HG03097 (cell line): ENCODE measurements at regions not wholly inside any gene's neighbourhood (a gene's known extent, or its start where the extent isn't known, plus 50 kb on each side); places are given as distances from the start of the nearest gene placed in this dataset.

ENCODE experiments used
- ATAC-seq: cut with Tn5 transposase; IDR thresholded peaks from one replicate; pipeline ENCODE4 v1.9.1; 2021; ENCODE audit not compliant: unreplicated experiment, low FRiP score

DNA sequence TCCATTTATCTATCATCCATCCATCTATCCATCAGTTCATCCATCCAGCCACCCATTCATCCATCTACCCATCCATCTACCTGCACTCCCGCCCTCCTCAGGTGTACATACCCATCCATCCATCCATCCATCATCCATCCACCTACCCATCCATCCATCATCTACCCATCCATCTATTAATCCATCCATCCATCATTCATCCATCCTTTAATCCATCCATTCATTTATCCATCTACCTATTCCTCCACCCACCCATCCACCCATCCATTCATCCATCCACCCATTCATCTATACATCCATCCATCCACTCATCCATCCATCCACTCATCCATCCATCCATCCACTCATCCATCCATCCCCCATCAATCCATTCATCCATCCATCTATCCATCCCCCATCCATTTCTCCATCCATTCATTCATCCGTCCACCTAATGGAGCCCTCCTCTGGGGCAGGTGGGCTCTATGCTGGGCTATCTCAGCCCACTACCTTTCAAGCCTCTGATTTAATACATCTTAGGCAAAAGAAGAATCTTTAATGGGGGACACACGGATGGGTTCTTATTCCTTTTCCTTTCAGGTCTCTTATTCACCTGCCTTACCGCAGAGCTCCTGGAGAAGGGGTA, 178.9 kb downstream of the URI1 start:
- ATAC-seq = no peak

- no peak for ATAC-seq
Observed at GRCh38 chr19:30122431-30122830, 180.4 kb downstream of the URI1 start.

DNA sequence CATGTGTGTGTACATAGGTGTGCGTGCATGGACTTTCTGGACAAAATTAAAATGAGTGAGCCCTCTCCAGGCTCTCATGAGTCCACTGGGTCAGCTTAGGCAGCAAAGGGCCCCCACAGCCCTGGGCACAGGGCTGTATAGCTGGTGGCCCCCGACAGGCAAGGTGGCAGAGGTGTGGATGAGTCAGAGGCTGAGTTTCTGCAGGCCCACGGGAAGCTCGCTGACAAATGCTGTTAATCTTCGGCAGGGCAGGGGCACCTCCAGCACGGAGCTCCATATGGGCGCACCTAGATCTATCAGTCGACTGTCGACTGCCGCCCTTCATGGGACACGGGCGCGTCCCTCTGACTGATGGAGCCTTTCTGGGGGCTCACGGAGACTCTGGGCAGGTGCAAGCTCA, 181.1 kb downstream of the URI1 start:
- no peak for ATAC-seq

DNA sequence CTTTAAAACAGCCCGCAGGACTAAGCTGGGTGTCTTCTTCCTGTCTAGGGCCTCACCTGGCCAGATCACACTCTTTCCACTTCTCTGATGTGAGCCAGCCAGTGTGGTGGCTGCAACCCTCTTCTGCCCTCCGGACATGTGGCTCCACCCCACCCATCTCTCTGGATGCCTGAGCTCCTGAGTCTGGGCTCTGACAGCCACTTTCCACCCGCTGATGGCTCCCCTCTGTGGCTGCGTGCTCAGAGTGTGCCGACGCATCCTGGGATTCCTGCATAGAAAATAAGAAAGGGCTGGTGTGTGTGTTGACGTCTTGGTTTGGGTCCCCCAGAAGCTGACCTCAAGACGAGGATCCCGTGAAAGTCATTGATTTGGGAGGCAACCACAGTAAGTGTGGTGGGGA, 181.6 kb downstream of the URI1 start:
- no peak for ATAC-seq

DNA sequence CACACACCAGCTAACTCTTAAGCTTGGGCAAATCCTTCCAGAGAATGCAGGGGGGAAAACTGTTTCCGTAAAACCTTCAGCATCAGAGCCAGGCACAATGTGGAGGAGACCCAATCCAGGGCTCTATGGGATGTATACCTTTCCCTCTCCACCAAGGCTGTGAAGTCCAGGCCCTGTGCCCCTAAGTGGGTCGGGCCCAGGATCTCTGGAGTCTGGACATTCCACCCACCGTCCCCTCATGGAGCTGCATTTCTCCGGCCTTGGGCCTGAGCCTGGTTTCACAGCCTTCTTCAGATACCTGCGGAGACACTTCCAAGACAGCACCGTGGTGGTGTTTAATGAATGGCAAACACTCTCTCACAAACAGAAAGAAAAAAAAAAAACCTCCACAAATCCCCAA, 186.2 kb downstream of the URI1 start:
- no peak for ATAC-seq

DNA sequence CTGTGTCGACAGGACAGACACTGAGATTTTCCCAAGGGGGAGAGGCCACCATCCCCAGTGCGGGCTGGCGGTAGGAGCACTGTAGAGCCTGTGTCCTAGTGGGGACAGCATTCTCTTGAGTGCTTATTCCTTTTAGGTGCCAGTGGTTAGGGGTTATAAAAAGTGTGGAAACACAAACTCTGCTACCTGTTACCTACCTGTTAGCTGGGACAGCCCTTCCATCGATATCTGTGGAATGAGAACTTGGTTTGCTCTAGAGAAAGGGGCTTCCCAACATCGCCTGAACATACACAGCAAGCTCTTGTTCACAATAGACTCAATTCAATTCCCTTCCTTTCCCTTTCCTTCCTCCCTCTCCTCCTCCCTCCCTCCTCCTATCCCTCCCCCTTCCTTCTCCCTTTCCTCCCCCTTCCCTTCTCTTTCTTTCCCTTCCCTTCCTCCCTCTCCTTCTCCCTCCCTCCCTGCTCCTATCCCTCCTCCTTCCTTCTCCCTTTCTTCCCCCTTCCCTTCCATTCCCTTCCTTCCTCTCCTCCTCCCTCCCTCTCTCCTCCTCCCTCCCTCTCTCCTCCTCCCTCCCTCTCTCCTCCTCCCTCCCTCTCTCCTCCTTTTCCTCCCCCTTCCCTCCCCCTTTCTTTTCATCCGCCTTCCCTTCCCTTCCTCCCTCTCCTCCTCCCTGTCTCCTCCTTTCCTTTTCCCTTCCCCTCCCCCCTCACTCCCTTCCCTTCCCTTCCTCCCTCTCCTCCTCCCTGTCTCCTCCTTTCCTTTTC, 188.5 kb downstream of the URI1 start:
- ATAC-seq = no peak

DNA sequence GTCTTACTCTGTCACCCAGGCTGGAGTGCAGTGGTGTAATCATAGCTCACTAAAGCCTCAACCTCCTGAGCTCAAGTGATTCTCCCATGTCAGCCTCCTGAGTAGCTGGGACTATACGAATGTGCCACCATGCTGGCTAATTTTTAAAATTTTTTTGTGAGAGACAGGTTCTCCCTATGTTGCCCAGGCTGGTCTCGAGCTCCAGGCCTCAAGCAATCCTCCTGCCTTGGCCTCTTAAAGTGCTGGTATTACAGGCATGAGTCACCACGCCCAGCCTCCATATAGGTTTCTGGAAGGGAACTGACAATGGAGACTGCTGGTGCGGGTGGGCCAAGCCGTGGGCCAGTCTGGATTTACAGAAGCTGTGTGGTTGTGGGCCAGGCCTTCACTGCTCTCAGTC, 189.2 kb downstream of the URI1 start:
- ATAC-seq = no peak

- no peak for ATAC-seq
Observed at GRCh38 chr19:30131722-30132291, 189.8 kb downstream of the URI1 start.

DNA sequence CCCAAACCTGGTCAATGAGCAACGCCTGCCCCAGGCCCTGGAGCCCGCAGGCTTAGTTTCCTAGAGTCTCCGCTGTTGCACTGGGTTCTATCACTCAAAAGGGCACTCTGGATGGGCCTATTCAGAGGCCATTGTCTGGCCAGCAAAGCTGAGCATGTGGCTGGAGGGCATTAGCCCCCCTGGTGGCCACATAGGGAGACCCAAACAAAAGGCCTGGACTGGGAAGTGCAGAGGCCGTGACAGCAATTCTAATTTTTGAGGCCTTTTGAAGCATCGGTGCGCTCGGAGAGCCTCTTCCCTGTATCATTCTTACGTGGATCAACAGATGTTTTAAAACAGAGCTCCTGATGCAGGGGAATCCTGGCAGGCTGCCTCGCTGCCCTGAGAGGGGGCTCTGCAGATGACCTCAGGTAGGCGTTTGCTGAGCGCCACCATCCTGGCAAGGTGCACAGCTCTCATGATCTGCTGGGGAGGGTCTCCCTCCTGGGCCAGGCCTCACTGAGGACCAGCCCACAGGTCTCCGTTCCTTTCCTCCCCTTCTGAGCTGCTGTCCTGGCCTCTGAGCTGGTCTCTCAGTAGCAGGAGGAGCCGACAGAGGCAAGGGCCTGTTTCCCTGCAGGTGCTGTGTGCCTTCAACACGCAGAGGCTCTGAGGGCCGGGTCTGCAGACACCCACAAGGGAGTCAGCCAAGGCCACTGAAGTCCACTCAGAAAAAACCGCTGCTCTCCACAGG, 190.5 kb downstream of the URI1 start:
- no peak for ATAC-seq

GRCh38 chr19:30133803-30134202, 191.8 kb downstream of the URI1 start:
- ATAC-seq = no peak

GRCh38 chr19:30135093-30135757, 193.2 kb downstream of the URI1 start:
- ATAC-seq = no peak

- no peak for ATAC-seq
Observed at GRCh38 chr19:30135797-30136196, 193.8 kb downstream of the URI1 start.

DNA sequence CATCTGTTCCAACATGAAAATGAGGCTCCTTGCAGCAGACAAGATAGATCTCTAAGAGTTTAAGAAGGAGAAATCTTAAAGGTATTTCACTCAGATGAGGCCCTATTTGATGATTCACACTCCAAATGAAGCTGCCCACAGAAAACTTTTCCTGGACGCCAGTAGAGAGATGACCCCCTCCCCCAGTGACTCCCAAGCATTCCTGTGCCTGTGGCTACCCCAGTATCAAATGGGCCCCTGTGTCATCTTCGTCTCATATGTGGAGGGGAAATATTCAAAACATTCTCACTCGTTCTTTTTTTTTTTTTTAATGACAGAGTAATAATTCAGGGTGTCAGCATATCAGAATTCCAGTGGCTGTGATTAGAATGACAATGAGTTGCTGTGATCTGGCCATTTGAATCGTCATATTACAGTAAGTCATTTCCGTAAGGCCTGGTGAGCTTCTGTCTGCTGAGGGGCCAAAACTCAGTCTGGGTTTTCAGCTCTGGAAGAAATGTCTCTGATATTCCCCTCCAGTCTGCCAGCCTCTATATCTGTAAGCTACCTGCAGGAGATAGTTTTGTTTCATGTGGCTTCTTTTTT, 194.7 kb downstream of the URI1 start:
- no peak for ATAC-seq

DNA sequence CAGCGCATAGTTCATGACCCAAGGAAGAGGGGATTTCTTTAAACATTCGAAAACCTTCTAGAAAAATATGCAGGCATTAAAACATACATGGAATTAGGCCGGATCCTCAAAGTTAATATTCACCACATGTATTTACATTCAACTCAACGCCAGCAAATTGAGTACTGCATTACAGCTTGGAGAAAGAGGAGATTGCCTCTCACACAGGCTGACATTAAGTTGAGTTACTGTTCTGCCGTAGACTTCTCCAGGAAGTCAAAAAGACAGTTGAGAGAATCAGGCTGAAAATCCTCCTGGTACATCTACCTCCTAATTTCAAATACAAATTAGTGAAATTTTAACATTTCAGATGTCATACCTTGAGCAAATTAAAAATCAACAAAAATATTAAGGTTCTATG, 195.7 kb downstream of the URI1 start:
- no peak for ATAC-seq

GRCh38 chr19:30144242-30144758, 202.3 kb downstream of the URI1 start:
- no peak for ATAC-seq

DNA sequence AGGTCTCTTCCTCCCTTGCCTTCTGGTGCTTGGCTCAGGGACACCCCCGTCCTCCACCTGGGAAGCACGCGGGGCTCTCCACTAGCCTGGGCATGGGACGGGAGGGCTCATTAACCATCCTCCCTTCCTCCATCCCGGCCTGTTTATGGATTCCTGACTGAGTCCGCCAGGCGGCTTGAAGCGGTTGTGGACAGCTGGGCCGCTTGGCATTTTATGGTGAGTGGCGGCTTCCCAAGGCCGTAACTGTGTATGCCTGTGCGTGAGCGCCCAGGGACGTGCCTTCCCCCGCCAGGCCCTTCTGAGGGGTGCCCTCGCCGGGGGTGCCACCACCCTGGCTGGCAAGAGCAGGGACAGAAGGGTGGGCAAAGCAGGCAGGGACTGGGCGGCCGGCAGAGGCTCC, 202.8 kb downstream of the URI1 start:
- ATAC-seq = no peak

DNA sequence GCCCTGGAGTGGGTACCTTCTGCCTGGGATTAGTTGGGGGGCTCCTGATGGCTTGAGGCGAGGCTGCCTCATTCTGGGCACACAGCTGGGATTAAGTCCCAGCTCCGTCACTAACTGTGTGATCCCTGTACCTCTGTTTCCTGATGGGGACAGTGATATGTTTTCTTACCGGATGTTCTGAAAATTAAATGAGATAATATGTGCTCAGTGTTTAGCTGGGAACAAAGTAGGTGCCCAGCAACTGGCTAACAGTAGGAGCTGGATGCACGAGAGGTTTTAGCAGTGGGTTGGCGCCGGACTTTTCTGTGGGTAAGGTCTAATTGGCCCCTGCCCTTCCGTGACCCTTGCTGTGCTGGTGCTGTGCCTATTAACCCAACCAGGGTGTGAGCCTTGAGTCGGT, 203.4 kb downstream of the URI1 start:
- ATAC-seq = no peak

GRCh38 chr19:30146346-30146745, 204.3 kb downstream of the URI1 start:
- no peak for ATAC-seq

GRCh38 chr19:30148039-30148790, 206.2 kb downstream of the URI1 start:
- no peak for ATAC-seq

GRCh38 chr19:30148803-30149202, 206.8 kb downstream of the URI1 start:
- ATAC-seq = no peak
